ENCODE measurements at regions not wholly inside any gene's neighbourhood (a gene's known extent, or its start where the extent isn't known, plus 50 kb on each side); places are given as distances from the start of the nearest gene placed in this dataset.

DNA sequence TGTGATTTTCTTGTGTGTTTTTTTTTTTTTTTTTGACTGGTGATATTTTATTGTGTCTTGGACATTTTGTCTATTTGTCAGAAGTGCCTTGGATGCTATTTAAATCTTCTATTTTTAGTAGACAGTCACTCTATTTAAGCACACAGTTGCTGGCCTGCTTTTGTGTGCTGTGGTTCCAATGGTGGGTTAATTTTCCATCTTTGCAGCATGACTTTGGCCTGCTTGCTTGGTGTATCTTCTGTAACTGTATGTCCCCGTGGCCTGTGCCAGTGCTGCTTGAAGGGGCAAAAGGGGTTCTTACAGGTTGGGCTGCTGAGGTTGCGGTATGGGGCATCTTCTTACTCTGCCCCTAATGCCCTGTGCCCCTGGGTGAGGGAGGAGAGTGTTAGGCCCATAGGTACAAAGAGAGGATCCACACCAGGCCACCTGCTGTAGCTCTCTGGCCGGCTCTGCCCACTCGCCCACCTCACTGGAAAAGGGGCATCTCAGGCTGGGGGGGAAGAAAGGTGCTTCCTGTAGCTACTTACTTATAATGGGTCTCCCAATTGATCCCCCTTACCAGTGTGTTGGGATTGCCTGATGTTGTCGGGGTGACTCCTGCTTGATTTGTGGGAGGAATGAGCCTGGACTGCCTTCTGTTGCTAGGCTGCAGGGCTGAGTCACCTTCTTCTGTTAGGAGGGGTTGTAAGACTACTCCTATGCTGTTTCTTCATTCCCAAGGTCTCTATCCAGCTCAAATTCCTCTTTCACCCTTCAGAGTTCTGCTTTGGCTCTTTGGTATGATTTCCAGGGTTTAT lies 490.0 kb upstream of the HS6ST1 start:
- DNase-seq (ENCODE audit: low spot score): peak; percentile 7

- no peak for DNase-seq (ENCODE audit: low spot score)
Observed at GRCh38 chr2:128809259-128809636, 490.6 kb upstream of the HS6ST1 start.

DNA sequence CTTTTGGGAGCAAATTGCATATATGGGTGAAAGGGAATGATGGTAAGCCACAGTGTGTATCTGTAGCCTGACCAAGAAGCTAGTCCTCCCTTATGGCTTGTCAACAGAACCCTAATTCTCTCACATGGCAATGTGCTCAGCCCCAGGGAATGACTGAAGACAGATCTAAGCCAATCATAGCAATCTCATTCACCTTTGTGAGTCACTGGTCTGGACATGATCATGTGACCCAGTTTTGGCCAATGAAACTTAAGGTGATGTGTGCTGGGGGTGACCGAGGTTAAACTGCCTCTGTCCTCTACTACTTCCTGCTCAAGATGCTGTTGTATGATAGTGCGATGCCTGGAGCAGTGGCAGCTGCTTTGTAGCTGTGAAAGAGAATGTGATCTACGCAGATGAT lies 491.2 kb upstream of the HS6ST1 start:
- no peak for DNase-seq (ENCODE audit: low spot score)

DNA sequence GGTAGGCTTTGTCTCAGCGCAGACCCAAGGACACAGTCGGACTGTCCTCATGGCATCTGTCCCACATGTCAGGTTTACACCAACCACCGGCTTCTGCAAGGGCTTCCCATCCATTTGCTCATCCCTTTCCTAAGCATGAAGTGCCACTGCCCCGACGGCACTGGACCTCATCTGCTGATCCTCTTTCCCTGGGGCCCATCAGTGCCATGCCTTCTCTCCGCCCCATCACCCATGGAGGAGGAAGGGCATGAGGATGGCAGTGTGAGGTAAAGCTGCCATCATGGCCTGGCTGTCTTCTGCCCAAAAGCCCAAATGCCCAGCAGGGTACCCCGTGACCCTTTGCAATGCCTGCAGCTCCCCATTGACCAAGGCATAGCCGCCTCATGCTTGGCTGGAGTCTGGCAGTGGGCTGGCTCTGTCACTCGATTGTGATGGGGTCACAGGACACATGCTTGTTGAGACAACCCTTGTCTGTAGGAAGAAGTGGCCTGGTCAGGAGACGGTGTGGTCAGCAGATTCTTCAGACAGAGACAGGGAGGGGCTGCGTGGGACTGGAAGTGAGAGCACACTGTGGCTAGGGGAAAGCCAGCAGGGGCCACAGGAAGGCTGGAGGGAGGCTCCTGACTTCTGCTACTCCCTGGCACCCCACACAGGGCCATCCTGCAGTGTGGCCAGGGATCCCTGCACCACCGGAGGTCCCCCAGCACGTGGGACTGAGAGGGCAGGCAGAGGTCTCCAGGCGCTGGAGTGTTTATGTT lies 493.7 kb upstream of the HS6ST1 start:
- no peak for DNase-seq (ENCODE audit: low spot score)

DNA sequence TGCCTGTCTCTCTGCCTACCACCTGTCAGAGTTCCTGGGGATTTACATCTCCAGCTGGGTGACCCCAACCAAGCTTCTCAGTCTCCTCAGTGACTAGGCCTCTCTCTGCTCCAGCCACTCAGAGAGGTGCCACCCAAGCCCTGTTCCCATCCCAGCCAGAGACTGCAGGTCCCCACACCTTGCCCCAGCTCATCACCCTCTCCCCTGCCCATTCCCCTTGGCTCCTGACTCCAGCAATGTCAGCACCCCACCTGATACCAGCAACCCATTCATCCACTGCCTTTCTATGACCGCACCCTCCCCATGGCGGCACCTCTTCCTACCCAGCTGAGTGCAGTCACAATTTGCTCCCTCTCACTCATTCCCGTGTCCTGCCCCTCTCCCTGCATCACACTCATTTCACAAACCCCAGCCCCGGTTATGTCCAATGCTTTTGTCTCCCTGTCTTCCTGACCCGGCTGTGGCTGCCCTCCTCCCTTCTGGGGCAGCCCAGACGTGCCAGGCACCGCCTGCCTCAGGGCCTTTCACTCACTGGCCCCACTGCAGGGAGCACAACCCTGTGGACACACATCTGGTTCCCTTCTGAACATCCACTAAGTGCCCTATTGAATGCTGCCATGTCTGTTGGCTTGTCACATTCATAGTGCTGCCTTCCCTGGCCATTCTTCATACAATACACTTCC lies 494.8 kb upstream of the HS6ST1 start:
- DNase-seq (ENCODE audit: low spot score): no peak

DNA sequence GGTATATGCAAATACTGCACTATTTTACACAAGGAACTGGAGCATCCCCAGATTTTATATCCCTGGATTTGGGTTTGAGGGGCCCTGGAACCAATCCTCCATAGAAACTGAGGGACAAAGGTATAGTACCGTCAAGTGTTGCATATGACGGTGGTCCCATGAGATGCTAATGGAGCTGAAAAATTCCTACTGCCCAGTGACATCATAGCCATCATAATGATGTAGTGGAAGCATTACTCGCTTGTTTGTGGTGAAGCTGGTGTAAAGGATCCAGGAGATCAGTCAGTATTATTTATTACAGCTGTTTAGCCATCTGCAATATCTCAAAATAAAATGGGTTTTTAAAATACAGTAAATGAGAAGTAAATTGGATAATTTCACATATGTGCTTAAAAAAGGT lies 496.6 kb upstream of the HS6ST1 start:
- no peak for DNase-seq (ENCODE audit: low spot score)

- no peak for DNase-seq (ENCODE audit: low spot score)
Observed at GRCh38 chr2:128817171-128817570, 498.5 kb upstream of the HS6ST1 start.

DNA sequence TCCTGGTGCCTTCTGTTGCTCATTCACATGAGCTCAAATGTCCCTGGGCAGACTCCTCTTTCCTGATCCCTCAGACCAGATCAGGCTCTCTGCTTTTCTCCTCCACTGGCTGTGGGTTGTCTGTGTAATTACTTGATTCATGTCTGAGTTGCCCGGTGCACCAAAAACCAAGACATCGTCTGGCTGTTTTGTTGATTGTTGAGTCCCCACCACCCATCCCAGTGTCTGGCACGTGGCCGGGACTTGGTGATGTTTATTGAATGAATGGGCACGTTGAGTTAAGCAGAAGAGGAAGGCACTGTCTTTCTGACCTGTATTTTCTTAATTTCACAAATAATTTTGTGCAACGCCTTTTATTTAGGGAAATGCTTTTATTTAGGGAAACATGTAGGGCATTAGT lies 499.1 kb upstream of the HS6ST1 start:
- no peak for DNase-seq (ENCODE audit: low spot score)

GRCh38 chr2:128818248-128818647 lies 499.6 kb upstream of the HS6ST1 start:
- DNase-seq (ENCODE audit: low spot score): no peak

- no peak for DNase-seq (ENCODE audit: low spot score)
Observed at GRCh38 chr2:128818704-128819491, 500.2 kb upstream of the HS6ST1 start.

DNA sequence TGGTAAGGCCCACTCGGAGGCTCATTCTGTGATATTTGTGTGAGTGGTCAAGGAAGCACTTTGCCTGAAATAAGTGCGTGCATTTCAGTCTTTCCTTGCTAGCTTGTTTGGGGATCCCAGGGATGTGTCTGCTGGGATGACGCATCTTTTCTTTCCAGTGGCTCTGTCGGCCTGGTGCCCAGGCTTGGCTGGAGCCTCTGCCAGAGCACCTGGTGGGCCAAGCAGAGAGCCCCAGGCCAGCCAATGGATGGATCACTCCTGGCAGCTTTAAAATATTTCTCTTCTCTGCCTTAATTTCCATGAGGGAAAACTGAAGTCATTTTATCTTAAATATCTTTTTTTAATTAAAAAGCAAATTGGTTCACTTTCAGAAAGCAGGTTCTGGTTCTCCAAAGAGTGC lies 501.8 kb upstream of the HS6ST1 start:
- no peak for DNase-seq (ENCODE audit: low spot score)

- no peak for DNase-seq (ENCODE audit: low spot score)
Observed at GRCh38 chr2:128821010-128821409, 502.3 kb upstream of the HS6ST1 start.

DNA sequence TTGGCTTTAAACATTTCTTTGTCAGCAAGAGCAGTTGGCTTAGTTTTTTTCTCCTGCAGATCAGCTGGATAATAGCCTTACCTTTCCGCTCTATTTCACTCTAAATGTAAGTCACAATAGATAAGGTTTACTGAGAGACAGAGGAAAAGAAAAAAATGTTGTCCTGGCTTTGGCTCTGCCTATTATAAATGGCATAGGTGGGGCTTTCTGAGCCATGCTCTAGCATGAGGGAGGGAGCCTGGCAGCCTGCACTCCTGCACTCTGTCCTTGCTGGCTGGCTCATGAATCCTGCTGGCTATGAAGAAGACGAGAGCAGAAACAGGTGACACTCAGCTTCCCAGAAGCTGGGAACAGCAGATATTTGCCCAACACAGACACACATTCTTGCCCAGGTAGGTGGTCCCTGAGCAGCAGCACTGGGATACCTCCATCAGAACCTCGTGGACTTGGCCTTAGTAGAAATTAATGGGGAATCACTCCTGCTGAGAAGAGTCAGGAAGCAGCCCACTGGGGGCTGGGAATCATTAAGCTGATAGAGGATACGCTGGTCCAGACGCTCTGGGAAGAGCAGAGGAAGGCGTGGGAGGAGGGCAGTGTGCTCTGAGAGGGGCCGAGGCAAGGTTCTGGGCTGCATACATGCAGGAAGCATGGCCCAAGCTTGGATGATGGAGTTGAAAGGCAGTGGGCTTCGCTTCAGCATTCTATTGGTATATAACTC lies 514.4 kb upstream of the HS6ST1 start:
- no peak for DNase-seq (ENCODE audit: low spot score)

- no peak for DNase-seq (ENCODE audit: low spot score)
Observed at GRCh38 chr2:128833664-128834027, 515.0 kb upstream of the HS6ST1 start.

GRCh38 chr2:128834207-128834879 lies 515.7 kb upstream of the HS6ST1 start:
- DNase-seq (ENCODE audit: low spot score): no peak

DNA sequence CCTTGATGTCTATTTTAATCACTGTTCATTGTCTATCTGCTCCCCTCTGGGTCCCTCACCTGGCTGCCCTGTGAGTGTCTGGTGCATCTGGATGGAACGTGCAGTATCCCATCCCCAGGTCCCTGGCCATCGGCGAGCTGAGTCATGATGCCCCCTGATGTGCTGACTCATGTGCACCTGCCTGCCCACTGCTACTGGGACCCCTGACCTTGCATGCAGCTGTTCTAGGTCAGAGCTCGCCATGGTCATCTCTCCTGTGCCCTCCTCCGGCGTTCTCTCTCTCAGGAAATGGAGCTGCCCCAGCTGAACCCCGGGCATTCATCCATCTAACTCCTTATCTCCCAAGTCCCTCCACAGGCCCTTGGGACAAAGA lies 516.2 kb upstream of the HS6ST1 start:
- no peak for DNase-seq (ENCODE audit: low spot score)

DNA sequence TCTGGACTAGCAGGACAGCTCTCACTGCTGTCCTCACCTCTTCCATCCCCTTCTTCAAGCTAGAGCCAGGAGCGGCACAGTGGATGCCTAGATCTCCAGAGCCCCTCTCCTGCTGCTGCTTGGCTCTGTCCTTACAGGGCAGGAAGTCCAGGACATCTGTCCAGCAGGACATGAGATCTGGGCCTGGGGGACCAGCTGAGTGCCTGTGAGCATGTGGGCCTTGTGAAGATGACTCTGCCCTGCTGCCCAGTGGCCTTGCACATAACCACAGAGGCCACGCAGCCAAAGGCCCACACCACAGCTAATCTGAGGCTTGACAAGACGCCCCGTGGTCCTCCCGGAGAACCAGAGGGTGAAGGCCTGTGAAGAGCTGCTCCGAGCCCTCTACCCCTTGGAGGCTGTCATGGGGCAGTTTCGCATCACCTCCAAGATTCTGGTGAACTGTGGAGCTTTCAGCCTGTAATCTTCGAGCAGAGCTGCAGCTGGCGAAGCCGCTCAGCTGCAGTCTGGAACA lies 516.7 kb upstream of the HS6ST1 start:
- DNase-seq (ENCODE audit: low spot score): no peak

- DNase-seq (ENCODE audit: low spot score): no peak
Observed at GRCh38 chr2:128835974-128836373, 517.3 kb upstream of the HS6ST1 start.

DNA sequence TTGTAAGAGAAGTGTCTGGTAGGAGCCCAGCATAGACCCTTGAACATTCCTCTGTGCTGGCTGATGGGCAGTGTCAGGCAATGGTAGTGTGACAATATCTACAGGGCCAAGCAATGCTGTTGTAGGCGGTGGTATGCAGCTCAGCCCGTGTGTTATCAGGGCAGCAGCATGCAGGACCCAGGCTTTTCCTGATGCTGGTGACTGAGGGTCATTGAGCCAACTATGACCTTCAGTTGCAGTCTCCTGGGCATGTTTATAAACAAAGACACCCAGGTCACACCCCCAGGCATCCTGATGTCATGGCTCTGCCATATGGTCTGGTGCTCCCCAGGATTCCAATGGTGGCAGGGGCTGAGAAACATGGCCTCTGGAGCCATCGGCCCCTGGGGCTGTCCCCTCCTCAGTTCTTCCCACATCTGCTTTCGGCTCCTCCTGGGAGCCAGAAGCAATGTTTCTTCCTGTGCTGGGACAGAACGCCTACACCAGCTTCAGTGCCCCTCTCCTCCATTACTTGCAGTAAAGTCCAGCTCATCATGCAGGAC lies 518.0 kb upstream of the HS6ST1 start:
- no peak for DNase-seq (ENCODE audit: low spot score)

DNA sequence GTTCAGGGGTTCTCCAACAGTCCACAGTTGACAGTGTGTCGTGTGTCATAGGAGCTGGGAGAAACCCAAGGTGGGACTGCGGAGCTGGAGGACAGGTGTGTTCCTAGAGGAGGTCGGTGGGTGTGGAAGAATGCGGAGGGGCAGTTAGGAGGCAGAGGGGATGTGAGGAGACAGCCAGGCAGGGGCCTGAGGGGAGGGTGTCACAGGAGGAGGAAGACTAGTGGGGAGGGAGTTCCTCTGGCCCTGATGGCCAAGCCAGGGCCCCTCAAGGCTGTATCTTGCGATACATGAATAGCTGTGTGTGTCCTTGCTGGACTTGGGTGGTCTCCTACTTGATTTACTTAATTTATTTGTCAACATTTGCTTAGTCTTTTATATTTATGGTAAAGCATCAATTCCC lies 519.6 kb upstream of the HS6ST1 start:
- DNase-seq (ENCODE audit: low spot score): no peak
